ENCODE measurements at regions not wholly inside any gene's neighbourhood (a gene's known extent, or its start where the extent isn't known, plus 50 kb on each side); places are given as distances from the start of the nearest gene placed in this dataset.

- no peak for TF ChIP-seq EP300 (IDR thresholded peaks at IDR 0.05)
- no peak for TF ChIP-seq CTCF (IDR thresholded peaks at IDR 0.05)
- no peak for TF ChIP-seq POLR2A (IDR thresholded peaks at IDR 0.05)
- TF ChIP-seq POLR2AphosphoS5 (IDR thresholded peaks at IDR 0.05) = no peak
Measured at GRCh38 chr22:34067031-34067430, 146.8 kb upstream of the LARGE1 start.
